Activated T-helper 1 cell treated with anti-CD3 and anti-CD28 coated beads, Interleukin-2, amount 50 U/mL, for 16 hours (primary cell): ENCODE measurements at regions not wholly inside any gene's neighbourhood (a gene's known extent, or its start where the extent isn't known, plus 50 kb on each side); places are given as distances from the start of the nearest gene placed in this dataset.

ENCODE experiments used
- DNase-seq, 2 donors: peaks; one replicate each; pipeline ENCODE4 v3.0.0-alpha.2; 2020; ENCODE audit warnings: low read depth in 1 of 2, low spot score in 1 of 2

GRCh38 chr15:95362306-95362705, 968.2 kb upstream of the NR2F2 start:
- DNase-seq, result no peak

DNA sequence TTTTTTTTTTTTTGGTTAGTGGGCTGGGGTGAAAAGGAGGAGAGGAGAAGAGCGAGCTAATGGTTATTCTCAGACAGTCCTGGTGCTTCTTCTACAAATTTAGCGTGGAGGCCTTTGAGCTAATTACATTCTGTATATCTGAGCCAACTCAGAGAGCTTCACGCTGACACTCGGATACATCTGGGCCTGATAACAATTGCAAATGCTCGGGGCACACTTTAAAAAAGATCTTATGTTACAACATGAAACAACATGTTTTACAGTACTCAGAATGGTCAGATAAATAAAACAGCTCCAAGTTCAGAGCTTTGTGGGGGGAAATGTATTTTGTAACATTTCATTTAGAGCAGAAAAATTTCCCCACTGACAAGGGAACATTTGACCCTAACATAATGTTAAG, 966.9 kb upstream of the NR2F2 start:
- no peak for DNase-seq

GRCh38 chr15:95365511-95366107, 964.9 kb upstream of the NR2F2 start:
- DNase-seq, result no peak

GRCh38 chr15:95368191-95368590, 962.3 kb upstream of the NR2F2 start:
- no peak for DNase-seq

DNA sequence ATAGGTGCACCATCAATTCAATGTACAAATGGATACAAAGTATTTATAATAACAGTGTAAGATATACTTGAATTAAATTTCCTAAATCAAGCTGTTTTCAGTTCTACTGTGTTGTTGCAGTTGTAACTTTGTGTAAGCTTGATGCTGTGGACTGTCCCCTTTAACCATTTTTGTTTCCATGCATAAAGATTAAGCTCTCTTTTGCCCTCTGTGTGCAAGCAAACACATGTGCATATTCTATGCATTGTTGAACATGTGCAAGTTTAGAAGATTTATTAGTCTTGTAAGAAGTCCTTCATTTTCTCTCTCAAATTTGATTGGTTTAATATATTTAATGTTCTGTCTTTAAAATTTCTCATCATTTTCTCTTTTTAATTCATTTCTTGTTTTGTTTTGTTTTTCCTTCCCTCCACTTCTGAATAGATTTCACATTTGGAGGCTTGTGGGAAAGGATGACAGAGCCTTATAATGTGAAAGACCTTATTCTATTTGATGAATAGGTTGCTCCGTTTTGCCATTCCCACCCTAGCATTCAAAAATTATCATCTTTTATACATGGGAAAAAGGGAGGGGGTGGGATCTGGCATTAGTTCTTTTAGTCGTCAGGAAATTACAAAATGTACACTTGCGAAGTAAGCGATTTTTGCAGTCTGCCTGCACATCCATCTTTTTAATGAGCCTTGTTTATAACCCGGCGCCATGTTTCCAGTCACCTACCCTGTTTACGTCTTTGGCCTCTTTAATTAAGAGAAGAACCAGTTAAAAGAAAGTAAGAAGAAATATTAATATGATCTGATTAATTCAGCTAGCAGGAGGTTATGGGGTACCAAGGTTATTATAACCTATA, 961.5 kb upstream of the NR2F2 start:
- no peak for DNase-seq

- no peak for DNase-seq
Measured at GRCh38 chr15:95370291-95370690, 960.2 kb upstream of the NR2F2 start.

- no peak for DNase-seq
Measured at GRCh38 chr15:95371664-95372063, 958.8 kb upstream of the NR2F2 start.

DNA sequence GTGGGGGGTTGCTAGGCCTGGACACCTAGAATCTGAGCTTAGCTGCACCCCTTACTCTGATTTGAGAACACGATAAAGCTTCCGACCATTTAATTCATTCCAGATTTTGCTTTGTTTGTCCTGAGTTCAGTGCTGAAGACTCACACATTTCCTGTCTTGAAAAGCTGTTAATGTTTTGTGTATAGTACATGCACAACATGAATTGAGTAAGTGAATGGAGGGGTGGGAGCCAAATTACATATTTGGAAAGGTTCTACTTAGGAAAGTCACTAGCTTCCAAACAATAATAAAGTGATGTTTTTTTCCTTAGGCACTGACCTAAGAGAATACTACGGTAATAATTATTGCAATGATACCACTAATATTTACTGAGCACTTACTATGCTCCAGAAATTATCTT, 955.2 kb upstream of the NR2F2 start:
- no peak for DNase-seq

- DNase-seq, result no peak
Measured at GRCh38 chr15:95377258-95377852, 953.1 kb upstream of the NR2F2 start.

GRCh38 chr15:95394186-95395067, 936.1 kb upstream of the NR2F2 start:
- no peak for DNase-seq

DNA sequence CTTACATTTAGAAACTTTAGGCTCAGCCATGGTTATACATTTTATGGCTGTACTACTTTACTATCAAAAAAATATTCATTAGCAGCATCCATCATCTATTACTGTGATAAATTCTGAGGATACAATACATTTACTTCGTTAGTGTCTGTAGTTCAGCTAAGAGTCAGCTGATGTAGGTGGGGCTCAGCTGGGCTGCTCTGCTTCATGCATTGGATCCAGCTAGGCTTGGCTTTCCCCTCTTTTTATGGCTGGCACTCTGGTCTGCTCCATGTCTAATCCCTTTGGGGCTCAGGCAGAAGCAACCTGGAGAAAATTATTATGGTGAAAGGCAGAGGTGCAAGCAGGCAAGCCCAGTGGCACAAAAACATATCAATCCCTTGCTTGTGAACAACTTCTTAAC, 930.1 kb upstream of the NR2F2 start:
- DNase-seq, result no peak

DNA sequence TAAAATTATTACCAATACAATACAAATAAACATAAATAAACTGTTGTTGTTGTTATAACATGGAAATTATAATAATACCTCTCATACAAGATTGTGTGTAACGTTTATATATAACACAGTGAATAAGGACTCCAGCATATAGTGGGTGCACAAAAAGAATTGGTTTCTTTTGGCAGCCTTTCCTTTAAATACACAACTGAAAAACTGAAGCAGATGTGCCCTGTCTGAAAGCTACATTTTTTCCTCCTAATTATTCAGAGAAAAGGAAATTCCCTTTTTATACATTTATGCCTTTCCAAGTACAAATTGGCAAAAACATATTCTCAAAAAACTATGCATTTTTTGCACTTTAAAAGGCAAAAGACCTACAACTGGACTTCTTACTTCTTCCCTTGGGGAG, 928.9 kb upstream of the NR2F2 start:
- DNase-seq, result no peak

DNA sequence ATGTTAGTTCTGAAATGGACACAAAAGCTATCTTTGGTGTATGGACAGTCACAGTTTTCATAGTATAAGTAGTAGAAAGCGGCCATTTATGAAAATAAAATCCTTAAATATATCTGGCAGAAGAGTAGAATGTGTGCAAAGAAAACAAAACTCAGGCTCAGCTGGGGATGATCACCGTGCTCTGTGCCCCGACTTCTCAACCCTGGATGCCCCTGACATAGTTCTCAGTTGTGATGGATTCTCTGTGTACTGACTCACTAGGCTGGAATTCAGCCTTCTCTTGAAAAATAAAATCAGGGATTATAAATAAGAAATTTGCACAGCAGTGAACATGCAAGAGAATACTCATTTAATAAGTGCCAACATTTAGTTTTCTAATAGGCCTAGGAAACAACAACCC, 925.1 kb upstream of the NR2F2 start:
- DNase-seq, result no peak

DNA sequence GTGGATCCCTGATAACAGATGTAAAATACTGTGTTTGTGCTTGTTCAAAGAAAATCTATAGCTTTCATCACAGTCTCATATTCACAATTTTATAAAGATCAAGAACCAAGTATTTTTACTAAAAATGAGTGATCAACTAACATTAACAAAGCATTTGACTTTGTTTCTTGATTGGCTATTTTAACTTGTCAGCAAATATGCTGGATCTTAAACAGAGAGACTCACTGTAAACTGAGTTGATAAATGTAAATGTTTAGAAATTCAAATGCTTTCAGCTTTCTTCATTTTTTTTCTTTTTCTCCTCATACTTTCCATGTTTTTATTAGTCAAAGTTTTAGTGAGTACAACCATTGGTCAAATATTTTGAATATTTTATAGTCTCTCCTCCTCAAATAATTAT, 923.0 kb upstream of the NR2F2 start:
- DNase-seq, result no peak

DNA sequence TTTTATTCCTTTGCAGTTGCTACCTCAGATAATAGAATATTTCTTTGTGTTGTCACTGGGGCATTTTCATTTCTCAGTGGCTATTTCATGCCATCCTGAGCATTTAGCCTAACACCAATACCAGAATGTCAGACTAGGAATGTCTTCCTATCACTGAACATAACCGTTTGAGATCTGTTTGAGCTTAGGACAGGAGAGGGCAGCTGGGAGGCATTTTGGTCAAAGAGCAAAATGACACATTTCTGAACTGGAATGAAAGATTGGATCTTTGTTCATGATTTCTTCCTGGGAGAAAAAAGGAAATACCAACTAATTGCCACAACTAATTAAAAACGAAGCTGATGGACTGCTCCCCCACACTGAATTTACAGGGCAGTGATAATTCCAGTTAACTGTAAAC, 921.3 kb upstream of the NR2F2 start:
- DNase-seq, result no peak

- no peak for DNase-seq
Measured at GRCh38 chr15:95409626-95410310, 920.7 kb upstream of the NR2F2 start.

DNA sequence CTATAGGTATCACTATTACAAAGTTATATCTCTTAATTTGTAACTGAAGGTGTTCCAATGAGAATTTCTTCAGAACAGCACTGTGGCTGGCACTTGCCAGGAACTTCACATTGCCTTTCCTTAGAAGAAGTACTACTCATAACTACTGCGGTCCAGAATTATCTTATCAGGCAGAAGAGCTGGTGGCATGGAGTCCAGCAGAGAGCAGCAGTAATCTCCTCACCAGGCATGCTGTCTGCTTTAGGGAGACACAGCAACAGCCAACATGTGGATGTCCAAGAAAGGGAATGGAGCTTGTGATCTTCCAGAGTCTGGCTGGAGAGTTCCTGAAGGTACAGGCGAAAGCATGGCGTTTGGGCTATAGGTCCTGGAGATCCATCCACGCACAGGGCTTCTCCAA, 919.7 kb upstream of the NR2F2 start:
- DNase-seq, result no peak

- no peak for DNase-seq
Measured at GRCh38 chr15:95416576-95416975, 913.9 kb upstream of the NR2F2 start.

DNA sequence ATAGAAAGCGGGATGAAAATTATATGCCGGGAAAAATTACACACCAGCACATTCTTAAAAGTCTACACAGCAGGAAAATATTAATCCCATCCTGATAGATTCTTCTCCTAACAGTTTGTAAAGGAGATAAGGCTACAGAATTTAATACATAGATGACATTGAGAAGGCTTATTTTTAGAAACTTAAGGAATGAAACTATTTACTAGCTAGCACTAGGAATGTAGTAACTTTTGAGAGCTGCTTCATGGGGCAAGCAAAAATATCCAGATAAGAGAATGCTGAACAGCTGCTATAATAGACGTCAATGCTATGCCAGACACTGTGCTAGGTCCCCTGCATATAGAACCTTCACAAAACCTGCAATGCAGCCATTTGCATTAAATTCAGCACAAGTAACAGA, 912.7 kb upstream of the NR2F2 start:
- no peak for DNase-seq

- DNase-seq, result no peak
Measured at GRCh38 chr15:95422255-95422654, 908.2 kb upstream of the NR2F2 start.

DNA sequence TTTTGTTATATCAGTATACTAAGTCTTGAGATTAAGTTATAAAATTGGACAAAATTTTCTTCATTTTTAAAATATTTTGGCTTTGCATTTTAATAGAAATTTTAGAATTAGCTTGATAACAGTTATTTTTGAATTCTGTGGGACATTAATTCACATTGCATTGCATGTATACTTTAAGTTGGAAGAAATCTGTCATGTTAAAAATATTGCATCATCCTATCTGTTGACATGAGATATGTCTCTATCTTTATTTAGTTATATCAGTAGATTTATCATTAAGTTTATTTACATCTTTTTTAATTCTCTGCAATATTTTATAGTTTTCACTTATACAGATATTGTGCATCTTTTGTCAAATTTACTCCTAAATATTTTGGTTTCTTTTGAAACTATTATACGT, 904.6 kb upstream of the NR2F2 start:
- no peak for DNase-seq
